WERI-Rb-1 (cell line): ENCODE measurements at regions not wholly inside any gene's neighbourhood (a gene's known extent, or its start where the extent isn't known, plus 50 kb on each side); places are given as distances from the start of the nearest gene placed in this dataset.
"Not testable (repeated sequence)": the region's sequence is repeated elsewhere in the genome, so short reads cannot be mapped to it uniquely, and the experiment has no call there.

Experiments used
- DNase-seq: peaks from one replicate; pipeline ENCODE4 v3.0.0-alpha.2; 2020
- H3K27ac ChIP-seq: fragments of 250-450 bp; sonication (Bioruptor Pico); 2 replicates; pipeline ENCODE4 v1.5.1; 2020; ENCODE audit warnings: mild to moderate bottlenecking, moderate library complexity
- H3K27me3 ChIP-seq: fragments of 250-450 bp; sonication (Bioruptor Pico); 2 replicates; pipeline ENCODE4 v1.5.1; 2021; ENCODE audit warnings: mild to moderate bottlenecking, low read depth, moderate library complexity; ENCODE audit not compliant: insufficient read depth, severe bottlenecking
- H3K36me3 ChIP-seq: fragments of 250-450 bp; sonication (Bioruptor Pico); 2 replicates; pipeline ENCODE4 v1.5.1; 2020; ENCODE audit warnings: mild to moderate bottlenecking, moderate library complexity
- H3K4me3 ChIP-seq: 2 replicates; pipeline ENCODE4 v1.5.1; 2011; ENCODE audit warnings: low read depth, mild to moderate bottlenecking, control low read depth, low read length
- H3K9me3 ChIP-seq: fragments of 250-450 bp; sonication (Bioruptor Pico); 2 replicates; pipeline ENCODE4 v1.5.1; 2021; ENCODE audit warnings: mild to moderate bottlenecking, moderate library complexity; ENCODE audit not compliant: severe bottlenecking
- CTCF ChIP-seq: IDR thresholded peaks from 2 replicates; pipeline ENCODE4 v1.5.1; 2011; ENCODE audit warnings: low read depth, mild to moderate bottlenecking, control low read depth, inconsistent platforms, low read length

GRCh38 chr15:91429973-91430372, 329.9 kb downstream of the SV2B start:
- no peak overlapping the region for H3K27ac ChIP-seq
- no peak for TF ChIP-seq CTCF
- no peak overlapping the region for H3K4me3 ChIP-seq
- H3K36me3 ChIP-seq, result no peaks in the 10 kb centered on the region
- no peaks in the 10 kb centered on the region for H3K9me3 ChIP-seq
- H3K27me3 ChIP-seq, result peaks cover 42% of the 10 kb centered on the region
- DNase-seq, result no peak

GRCh38 chr15:91431041-91431715, 331.1 kb downstream of the SV2B start:
- TF ChIP-seq CTCF, result no peak
- Histone ChIP-seq H3K27me3 (peaks cover 34% of the 10 kb centered on the region), H3K4me3 (no peak overlapping the region), H3K36me3 (no peaks in the 10 kb centered on the region), H3K9me3 (no peaks in the 10 kb centered on the region), H3K27ac (no peak overlapping the region)
- DNase-seq, result no peak

- Histone ChIP-seq H3K27ac (no peak overlapping the region), H3K27me3 (peaks cover 16% of the 10 kb centered on the region), H3K4me3 (no peak overlapping the region), H3K9me3 (no peaks in the 10 kb centered on the region), H3K36me3 (no peaks in the 10 kb centered on the region)
- no peak for DNase-seq
- no peak for TF ChIP-seq CTCF
These were observed 335.1 kb downstream of the SV2B start for GRCh38 chr15:91435113-91435512.

GRCh38 chr15:91444656-91445055, 344.6 kb downstream of the SV2B start:
- TF ChIP-seq CTCF, result no peak
- H3K36me3 ChIP-seq, result no peaks in the 10 kb centered on the region
- H3K9me3 ChIP-seq, result no peaks in the 10 kb centered on the region
- H3K4me3 ChIP-seq, result no peak overlapping the region
- H3K27me3 ChIP-seq, result peaks cover 29% of the 10 kb centered on the region
- no peak overlapping the region for H3K27ac ChIP-seq
- no peak for DNase-seq

GRCh38 chr15:91445695-91446228, 345.7 kb downstream of the SV2B start:
- Histone ChIP-seq H3K36me3 (no peaks in the 10 kb centered on the region), H3K4me3 (no peak overlapping the region), H3K9me3 (no peaks in the 10 kb centered on the region), H3K27ac (no peak overlapping the region), H3K27me3 (peaks cover 29% of the 10 kb centered on the region)
- no peak for DNase-seq
- TF ChIP-seq CTCF, result no peak

- DNase-seq, result no peak
- H3K27ac ChIP-seq, result no peak overlapping the region
- no peak for TF ChIP-seq CTCF
- H3K27me3 ChIP-seq, result peaks cover 13% of the 10 kb centered on the region
- no peaks in the 10 kb centered on the region for H3K36me3 ChIP-seq
- H3K4me3 ChIP-seq, result no peak overlapping the region
- H3K9me3 ChIP-seq, result no peaks in the 10 kb centered on the region
These were observed 348.1 kb downstream of the SV2B start for GRCh38 chr15:91447991-91448644.

- H3K27ac ChIP-seq, H3K9me3 ChIP-seq, DNase-seq, H3K27me3 ChIP-seq, H3K36me3 ChIP-seq, H3K4me3 ChIP-seq: not testable (repeated sequence)
These were observed 353.3 kb downstream of the SV2B start for GRCh38 chr15:91453376-91453775.
